Astrocyte (in vitro differentiated cells and primary cell): ENCODE measurements at regions not wholly inside any gene's neighbourhood (a gene's known extent, or its start where the extent isn't known, plus 50 kb on each side); places are given as distances from the start of the nearest gene placed in this dataset.
A peak's percentile ranks its signal among the peaks of the same experiment; 100 is the strongest.

Source experiments
- DNase-seq: peaks from one replicate; pipeline ENCODE4 v3.0.0-alpha.2; 2010; ENCODE audit warnings: low read depth
- FAIRE-seq: peaks from 2 replicates; lab custom pipeline; 2011; peaks lifted over from hg19 to GRCh38; lab: Jason Lieb, UNC
- H2AFZ ChIP-seq: 2 replicates; pipeline ENCODE4 v1.6.0; 2012; ENCODE audit warnings: low read depth, low read length, inconsistent platforms
- H3K27ac ChIP-seq: 2 replicates; pipeline ENCODE4 v1.5.1; 2011; ENCODE audit warnings: low read depth, low read length, inconsistent platforms
- H3K27me3 ChIP-seq: 2 replicates; pipeline ENCODE4 v1.6.0; 2011; ENCODE audit warnings: low read length, inconsistent platforms; ENCODE audit not compliant: insufficient read depth
- H3K36me3 ChIP-seq: 2 replicates; pipeline ENCODE4 v1.5.1; 2011; ENCODE audit warnings: low read length, inconsistent platforms; ENCODE audit not compliant: insufficient read depth
- H3K4me1 ChIP-seq: 2 replicates; pipeline ENCODE4 v1.5.1; 2011; ENCODE audit warnings: low read length, inconsistent platforms; ENCODE audit not compliant: insufficient read depth
- H3K4me2 ChIP-seq: 2 replicates; pipeline ENCODE4 v1.6.0; 2012; ENCODE audit warnings: low read length, inconsistent platforms
- H3K4me3 ChIP-seq: 2 replicates; pipeline ENCODE4 v1.5.1; 2011; ENCODE audit warnings: low read depth, mild to moderate bottlenecking, low read length, inconsistent platforms; ENCODE audit not compliant: insufficient read depth
- H3K79me2 ChIP-seq: 2 replicates; pipeline ENCODE4 v1.6.0; 2012; ENCODE audit warnings: mild to moderate bottlenecking, low read length, inconsistent platforms; ENCODE audit not compliant: insufficient read depth
- H3K9ac ChIP-seq: 2 replicates; pipeline ENCODE4 v1.6.0; 2012; ENCODE audit warnings: mild to moderate bottlenecking, low read length, inconsistent platforms
- H3K9me3 ChIP-seq: 2 replicates; pipeline ENCODE4 v1.5.1; 2012; ENCODE audit warnings: low read depth, mild to moderate bottlenecking, low read length, inconsistent platforms; ENCODE audit not compliant: insufficient read depth
- H4K20me1 ChIP-seq: 2 replicates; pipeline ENCODE4 v1.6.0; 2012; ENCODE audit warnings: low read length, inconsistent platforms; ENCODE audit not compliant: insufficient read depth
- H3K27ac Mint-ChIP-seq: one replicate; pipeline ENCODE4 v1.8.0; 2021; ENCODE audit warnings: mild to moderate bottlenecking, mixed read lengths; ENCODE audit not compliant: unreplicated experiment
- H3K27me3 Mint-ChIP-seq: one replicate; pipeline ENCODE4 v1.8.0; 2021; ENCODE audit warnings: low read depth, mixed read lengths; ENCODE audit not compliant: unreplicated experiment
- H3K36me3 Mint-ChIP-seq: one replicate; pipeline ENCODE4 v1.8.0; 2021; ENCODE audit warnings: low read depth, mixed read lengths; ENCODE audit not compliant: unreplicated experiment
- H3K4me1 Mint-ChIP-seq: one replicate; pipeline ENCODE4 v1.8.0; 2021; ENCODE audit warnings: low read depth, mixed read lengths; ENCODE audit not compliant: unreplicated experiment
- H3K4me3 Mint-ChIP-seq: one replicate; pipeline ENCODE4 v1.8.0; 2021; ENCODE audit warnings: mild to moderate bottlenecking, moderate library complexity, mixed read lengths; ENCODE audit not compliant: unreplicated experiment
- H3K9me3 Mint-ChIP-seq: one replicate; pipeline ENCODE4 v1.8.0; 2021; ENCODE audit warnings: mild to moderate bottlenecking, mixed read lengths; ENCODE audit not compliant: unreplicated experiment
- CTCF ChIP-seq: IDR thresholded peaks from 2 replicates; pipeline ENCODE4 v1.5.1; 2011; ENCODE audit warnings: low read depth, mild to moderate bottlenecking, inconsistent platforms, low read length, moderate library complexity; ENCODE audit not compliant: insufficient read depth
- EZH2 ChIP-seq: IDR thresholded peaks from 2 replicates; pipeline ENCODE4 v1.6.1; 2012; ENCODE audit warnings: mild to moderate bottlenecking, low read length, inconsistent platforms; ENCODE audit not compliant: insufficient read depth

GRCh38 chr15:96969732-96970710 lies 639.5 kb downstream of the NR2F2 start:
- Mint-ChIP-seq H3K36me3 (no peaks in the 10 kb centered on the region), H3K4me3 (no peak overlapping the region), H3K9me3 (no peaks in the 10 kb centered on the region), H3K27me3 (peaks cover 17% of the 10 kb centered on the region), H3K4me1 (peaks cover 2% of the 10 kb centered on the region), H3K27ac (no peak overlapping the region)
- no peaks in the 10 kb centered on the region for H3K27me3 ChIP-seq
- TF ChIP-seq CTCF (no peak), EZH2 (no peak)
- no peak overlapping the region for H2AFZ ChIP-seq
- H3K4me2 ChIP-seq = no peak overlapping the region
- H3K9ac ChIP-seq = no peak overlapping the region
- FAIRE-seq = no peak
- no peaks in the 10 kb centered on the region for H3K9me3 ChIP-seq
- H3K4me1 ChIP-seq = no peaks in the 10 kb centered on the region
- H3K27ac ChIP-seq = no peak overlapping the region
- no peaks in the 10 kb centered on the region for H3K79me2 ChIP-seq
- no peak overlapping the region for H3K4me3 ChIP-seq
- no peaks in the 10 kb centered on the region for H3K36me3 ChIP-seq
- no peak for DNase-seq
- no peaks in the 10 kb centered on the region for H4K20me1 ChIP-seq

DNA sequence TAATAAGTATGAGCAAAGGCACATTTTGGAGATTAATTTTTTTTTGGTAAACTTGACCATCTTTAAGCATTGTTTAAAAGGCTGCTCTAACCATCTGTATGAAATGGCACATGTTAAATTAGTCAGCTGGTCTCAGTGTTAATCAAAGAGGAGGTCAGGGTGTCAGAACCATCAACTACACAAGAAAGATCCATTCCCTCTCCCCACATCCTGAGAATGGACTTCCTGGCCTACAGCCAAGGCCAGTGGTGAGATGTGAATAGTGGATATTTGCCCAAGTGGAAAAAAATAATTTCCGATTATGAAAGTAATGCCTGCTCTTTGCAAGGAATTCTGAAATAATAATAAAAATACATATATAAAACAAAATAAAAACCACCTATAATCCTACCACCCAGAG lies 641.7 kb downstream of the NR2F2 start:
- Mint-ChIP-seq H3K9me3 (no peaks in the 10 kb centered on the region), H3K27me3 (peaks cover 13% of the 10 kb centered on the region), H3K27ac (no peak overlapping the region), H3K4me1 (peaks cover 5% of the 10 kb centered on the region), H3K4me3 (no peak overlapping the region), H3K36me3 (no peaks in the 10 kb centered on the region)
- Histone ChIP-seq H3K36me3 (no peaks in the 10 kb centered on the region), H2AFZ (no peak overlapping the region), H3K27me3 (no peaks in the 10 kb centered on the region), H3K4me2 (no peak overlapping the region), H3K4me3 (no peak overlapping the region), H3K27ac (no peak overlapping the region), H3K79me2 (no peaks in the 10 kb centered on the region), H3K4me1 (no peaks in the 10 kb centered on the region), H4K20me1 (no peaks in the 10 kb centered on the region), H3K9me3 (no peaks in the 10 kb centered on the region), H3K9ac (no peak overlapping the region)
- FAIRE-seq (no peak), DNase-seq (no peak)
- TF ChIP-seq EZH2 = no peak
- TF ChIP-seq CTCF = no peak

GRCh38 chr15:96974761-96975160 lies 644.3 kb downstream of the NR2F2 start:
- Histone ChIP-seq H3K4me3 (no peak overlapping the region), H3K27ac (no peak overlapping the region), H3K4me1 (no peaks in the 10 kb centered on the region), H3K9me3 (no peaks in the 10 kb centered on the region), H3K27me3 (no peaks in the 10 kb centered on the region), H3K79me2 (no peaks in the 10 kb centered on the region), H2AFZ (no peak overlapping the region), H3K4me2 (no peak overlapping the region), H3K36me3 (no peaks in the 10 kb centered on the region), H4K20me1 (no peaks in the 10 kb centered on the region), H3K9ac (no peak overlapping the region)
- Mint-ChIP-seq H3K36me3 (no peaks in the 10 kb centered on the region), H3K4me1 (peaks cover 23% of the 10 kb centered on the region), H3K27me3 (peaks cover 6% of the 10 kb centered on the region), H3K27ac (no peak overlapping the region), H3K4me3 (no peak overlapping the region), H3K9me3 (no peaks in the 10 kb centered on the region)
- no peak for FAIRE-seq
- DNase-seq = peak; percentile 1
- TF ChIP-seq EZH2 (no peak), CTCF (no peak)
